GM23338 (cell line): ENCODE measurements at regions not wholly inside any gene's neighbourhood (a gene's known extent, or its start where the extent isn't known, plus 50 kb on each side); places are given as distances from the start of the nearest gene placed in this dataset.
"Not testable (repeated sequence)": the region's sequence is repeated elsewhere in the genome, so short reads cannot be mapped to it uniquely, and the experiment has no call there.

Source experiments
- ATAC-seq: fragments of 200-7000 bp; cut with Tn5 transposase; 3 replicates; pipeline ENCODE4 v1.9.1; 2020
- DNase-seq: peaks from one replicate; pipeline ENCODE4 v3.0.0-alpha.2; 2015; ENCODE audit warnings: low spot score
- H2AFZ ChIP-seq: fragments of 200-600 bp; sonication (generic); 2 replicates; pipeline ENCODE4 v1.8.0; 2016; ENCODE audit warnings: antibody characterized with exemption, mild to moderate bottlenecking, moderate library complexity
- H3F3A ChIP-seq: fragments of 200-600 bp; sonication (generic); replicated peaks from 2 replicates; pipeline ENCODE4 v1.8.0; 2017; ENCODE audit warnings: antibody characterized with exemption, mixed run types, low read depth
- H3K27ac ChIP-seq: fragments of 200-600 bp; sonication (generic); 2 replicates; pipeline ENCODE4 v1.6.1; 2016; ENCODE audit warnings: low read depth
- H3K27me3 ChIP-seq: fragments of 200-600 bp; sonication (generic); 2 replicates; pipeline ENCODE4 v1.8.0; 2016; ENCODE audit warnings: mild to moderate bottlenecking, mixed run types, moderate library complexity; ENCODE audit not compliant: insufficient read depth
- H3K36me3 ChIP-seq: fragments of 200-600 bp; sonication (generic); 2 replicates; pipeline ENCODE4 v1.8.0; 2016; ENCODE audit warnings: mild to moderate bottlenecking; ENCODE audit not compliant: insufficient read depth
- H3K4me1 ChIP-seq: fragments of 200-600 bp; sonication (generic); 2 replicates; pipeline ENCODE4 v1.8.0; 2016; ENCODE audit warnings: mild to moderate bottlenecking, moderate library complexity; ENCODE audit not compliant: insufficient read depth
- H3K4me2 ChIP-seq: fragments of 200-600 bp; sonication (generic); 2 replicates; pipeline ENCODE4 v1.7.1; 2017; ENCODE audit warnings: mixed run types
- H3K4me3 ChIP-seq: fragments of 200-600 bp; sonication (generic); 2 replicates; pipeline ENCODE4 v1.6.1; 2016; ENCODE audit warnings: mixed run types
- H3K79me2 ChIP-seq: fragments of 200-600 bp; sonication (generic); replicated peaks from 2 replicates; pipeline ENCODE4 v1.8.0; 2017; ENCODE audit warnings: mild to moderate bottlenecking; ENCODE audit not compliant: insufficient read depth
- H3K9me2 ChIP-seq: fragments of 200-600 bp; sonication (generic); 2 replicates; pipeline ENCODE4 v1.8.0; 2017; ENCODE audit not compliant: insufficient read depth
- H4K20me1 ChIP-seq: fragments of 200-600 bp; sonication (generic); replicated peaks from 2 replicates; pipeline ENCODE4 v1.8.0; 2017; ENCODE audit warnings: mild to moderate bottlenecking; ENCODE audit not compliant: insufficient read depth
- H3K27ac Mint-ChIP-seq: 2 replicates; pipeline ENCODE4 v1.8.0; 2020; ENCODE audit warnings: inconsistent platforms, mild to moderate bottlenecking, moderate library complexity, mixed read lengths
- H3K27me3 Mint-ChIP-seq: 3 replicates; pipeline ENCODE4 v1.8.0; 2022; ENCODE audit warnings: low read depth, mild to moderate bottlenecking, moderate library complexity, mixed read lengths, inconsistent platforms; ENCODE audit not compliant: insufficient read depth, poor library complexity
- H3K36me3 Mint-ChIP-seq: 3 replicates; pipeline ENCODE4 v1.8.0; 2021; ENCODE audit warnings: low read depth, mild to moderate bottlenecking, inconsistent platforms, moderate library complexity, mixed read lengths
- H3K4me1 Mint-ChIP-seq: 3 replicates; pipeline ENCODE4 v1.8.0; 2020; ENCODE audit warnings: mild to moderate bottlenecking, inconsistent platforms, mixed read lengths
- H3K4me3 Mint-ChIP-seq: 3 replicates; pipeline ENCODE4 v1.8.0; 2021; ENCODE audit warnings: moderate library complexity, mild to moderate bottlenecking, inconsistent platforms, mixed read lengths
- H3K9me3 Mint-ChIP-seq: 3 replicates; pipeline ENCODE4 v1.8.0; 2020; ENCODE audit warnings: moderate library complexity, mild to moderate bottlenecking, inconsistent platforms, mixed read lengths
- CTCF ChIP-seq, 2 experiments: fragments of 200-600 bp in 1 of 2; sonication (generic) in 1 of 2; conservative IDR thresholded peaks; 2 replicates each; pipeline versions ENCODE4 v1.5.1 to v1.6.1; 2016 to 2017; ENCODE audit warnings: antibody characterized with exemption in 2 of 2, low read depth in 2 of 2, mild to moderate bottlenecking in 2 of 2, moderate library complexity in 1 of 2
- ETS1 ChIP-seq: IDR thresholded peaks from 2 replicates; pipeline ENCODE4 v1.6.1; 2016; ENCODE audit warnings: antibody characterized with exemption
- EZH2 ChIP-seq: fragments of 200-600 bp; sonication (generic); IDR thresholded peaks from one replicate; pipeline ENCODE4 v1.8.0; 2017; ENCODE audit warnings: antibody characterized with exemption, mild to moderate bottlenecking, low read depth; ENCODE audit not compliant: unreplicated experiment
- EZH2phosphoT487 ChIP-seq: fragments of 200-600 bp; sonication (generic); IDR thresholded peaks from one replicate; pipeline ENCODE4 v1.8.1; 2018; ENCODE audit warnings: antibody characterized with exemption; ENCODE audit not compliant: unreplicated experiment
- JUNB ChIP-seq: IDR thresholded peaks from one replicate; pipeline ENCODE4 v1.6.1; 2016; ENCODE audit warnings: antibody characterized with exemption; ENCODE audit not compliant: unreplicated experiment
- NANOG ChIP-seq: IDR thresholded peaks from 2 replicates; pipeline ENCODE4 v1.6.1; 2016; ENCODE audit warnings: antibody characterized with exemption, borderline replicate concordance
- POLR2AphosphoS5 ChIP-seq: IDR thresholded peaks from 2 replicates; pipeline ENCODE4 v1.6.1; 2016; ENCODE audit warnings: antibody characterized with exemption, low read depth
- ZNF114 ChIP-seq: fragments of 250-450 bp; sonication (Bioruptor Pico); IDR thresholded peaks from 2 replicates; pipeline ENCODE4 v1.5.0; 2020; ENCODE audit warnings: mild to moderate bottlenecking, moderate library complexity
- TF ChIP-seq, protein P1 (sequence below): IDR thresholded peaks from one replicate; pipeline ENCODE4 v1.6.1; 2018; ENCODE audit warnings: antibody characterized with exemption; ENCODE audit not compliant: unreplicated experiment

DNA sequence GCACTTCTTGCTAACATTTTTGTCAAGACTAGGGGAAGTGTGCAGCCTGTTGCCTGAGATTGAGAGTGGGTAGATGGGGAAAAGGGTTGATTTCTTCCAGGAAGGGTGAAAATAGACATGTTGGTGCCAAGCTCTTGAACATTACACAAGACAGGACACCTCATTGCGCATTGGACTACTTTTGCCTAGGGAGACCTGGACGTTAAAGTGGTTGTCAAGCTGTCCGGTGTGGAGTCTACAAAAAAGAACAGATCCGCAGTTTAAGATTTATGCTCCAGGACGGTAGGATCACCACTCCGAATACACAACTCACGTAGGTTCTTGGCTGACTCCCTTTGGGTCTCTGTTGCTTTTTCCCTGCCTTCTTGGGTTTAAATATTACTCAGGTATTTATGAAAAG is 56.3 kb upstream of the LRIG1 start (continued):
- no peak for TF ChIP-seq ETS1
- TF ChIP-seq, protein P1, sequence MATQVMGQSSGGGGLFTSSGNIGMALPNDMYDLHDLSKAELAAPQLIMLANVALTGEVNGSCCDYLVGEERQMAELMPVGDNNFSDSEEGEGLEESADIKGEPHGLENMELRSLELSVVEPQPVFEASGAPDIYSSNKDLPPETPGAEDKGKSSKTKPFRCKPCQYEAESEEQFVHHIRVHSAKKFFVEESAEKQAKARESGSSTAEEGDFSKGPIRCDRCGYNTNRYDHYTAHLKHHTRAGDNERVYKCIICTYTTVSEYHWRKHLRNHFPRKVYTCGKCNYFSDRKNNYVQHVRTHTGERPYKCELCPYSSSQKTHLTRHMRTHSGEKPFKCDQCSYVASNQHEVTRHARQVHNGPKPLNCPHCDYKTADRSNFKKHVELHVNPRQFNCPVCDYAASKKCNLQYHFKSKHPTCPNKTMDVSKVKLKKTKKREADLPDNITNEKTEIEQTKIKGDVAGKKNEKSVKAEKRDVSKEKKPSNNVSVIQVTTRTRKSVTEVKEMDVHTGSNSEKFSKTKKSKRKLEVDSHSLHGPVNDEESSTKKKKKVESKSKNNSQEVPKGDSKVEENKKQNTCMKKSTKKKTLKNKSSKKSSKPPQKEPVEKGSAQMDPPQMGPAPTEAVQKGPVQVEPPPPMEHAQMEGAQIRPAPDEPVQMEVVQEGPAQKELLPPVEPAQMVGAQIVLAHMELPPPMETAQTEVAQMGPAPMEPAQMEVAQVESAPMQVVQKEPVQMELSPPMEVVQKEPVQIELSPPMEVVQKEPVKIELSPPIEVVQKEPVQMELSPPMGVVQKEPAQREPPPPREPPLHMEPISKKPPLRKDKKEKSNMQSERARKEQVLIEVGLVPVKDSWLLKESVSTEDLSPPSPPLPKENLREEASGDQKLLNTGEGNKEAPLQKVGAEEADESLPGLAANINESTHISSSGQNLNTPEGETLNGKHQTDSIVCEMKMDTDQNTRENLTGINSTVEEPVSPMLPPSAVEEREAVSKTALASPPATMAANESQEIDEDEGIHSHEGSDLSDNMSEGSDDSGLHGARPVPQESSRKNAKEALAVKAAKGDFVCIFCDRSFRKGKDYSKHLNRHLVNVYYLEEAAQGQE, result no peak
- no peak for TF ChIP-seq JUNB
- no peak for TF ChIP-seq ZNF114 (CRISPR knock-in tag)
- no peak for TF ChIP-seq EZH2phosphoT487
- TF ChIP-seq NANOG, result no peak

DNA sequence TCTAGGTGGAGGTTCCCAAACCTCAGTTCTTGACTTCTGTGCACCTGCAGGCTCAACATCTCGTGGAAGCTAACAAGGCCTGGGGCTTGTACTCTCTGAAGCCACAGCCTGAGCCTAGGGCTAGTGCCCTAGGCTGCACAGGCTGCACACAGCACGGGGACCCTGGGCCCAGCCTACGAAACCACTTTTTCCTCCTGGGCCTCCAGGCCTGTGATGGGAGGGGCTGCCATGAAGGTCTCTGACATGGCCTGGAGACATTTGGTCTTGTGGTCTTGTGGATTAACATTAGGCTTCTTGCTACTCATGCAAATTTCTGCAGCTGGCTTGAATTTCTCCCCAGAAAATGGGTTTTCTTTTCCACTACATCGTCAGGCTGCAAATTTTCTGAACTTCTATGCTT is 59.1 kb upstream of the LRIG1 start:
- not testable (repeated sequence) for H3K9me2 ChIP-seq, H3K27ac ChIP-seq, H2AFZ ChIP-seq, H3K36me3 ChIP-seq, H3K79me2 ChIP-seq, H3K4me3 Mint-ChIP-seq, H3K4me3 ChIP-seq, H3K4me1 ChIP-seq, H3K4me2 ChIP-seq, H3K27me3 ChIP-seq, DNase-seq, H4K20me1 ChIP-seq, H3K27ac Mint-ChIP-seq, H3K27me3 Mint-ChIP-seq, H3K4me1 Mint-ChIP-seq, ATAC-seq, H3F3A ChIP-seq
- peaks cover 31% of the 10 kb centered on the region for H3K9me3 Mint-ChIP-seq
- peaks cover 26% of the 10 kb centered on the region for H3K36me3 Mint-ChIP-seq

DNA sequence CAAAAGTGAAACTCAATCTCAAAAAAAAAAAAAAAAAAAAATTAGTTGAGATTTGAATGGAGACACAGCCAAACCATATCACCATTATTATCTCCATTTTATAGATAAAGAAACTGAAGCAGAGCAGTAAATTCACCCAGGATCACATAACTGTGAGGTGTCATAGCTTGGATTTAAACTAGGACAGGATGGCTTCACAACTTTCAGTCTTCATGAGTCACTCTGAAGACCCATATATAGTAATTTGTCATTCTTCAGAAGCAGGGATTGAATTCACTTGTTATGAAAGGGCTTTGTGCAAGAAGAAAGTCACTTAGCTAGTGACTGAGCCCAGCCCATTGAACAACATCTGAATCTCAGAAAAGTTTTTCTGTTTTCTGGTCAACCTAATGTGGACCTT is 60.5 kb upstream of the LRIG1 start:
- Histone ChIP-seq H3K9me2 (0 out of 2 replicates have a peak, but pooled peaks cover 3% of the 10 kb centered on the region), H2AFZ (no peak overlapping the region), H3K4me1 (no peaks in the 10 kb centered on the region), H3K4me3 (no peak overlapping the region), H4K20me1 (no peaks in the 10 kb centered on the region), H3F3A (no peaks in the 10 kb centered on the region), H3K36me3 (peaks cover 7% of the 10 kb centered on the region), H3K27ac (no peak overlapping the region), H3K4me2 (no peak overlapping the region), H3K79me2 (no peaks in the 10 kb centered on the region), H3K27me3 (no peaks in the 10 kb centered on the region)
- Mint-ChIP-seq H3K36me3 (peaks cover 28% of the 10 kb centered on the region), H3K27me3 (no peaks in the 10 kb centered on the region), H3K4me1 (no peaks in the 10 kb centered on the region), H3K9me3 (peaks cover 42% of the 10 kb centered on the region), H3K4me3 (no peak overlapping the region), H3K27ac (no peak overlapping the region)
- DNase-seq (no peak), ATAC-seq (no peak)
- no peak for TF ChIP-seq EZH2
- no peak for TF ChIP-seq CTCF (conservative IDR thresholded peaks at IDR 0.05; ENCODE audit: low read depth in 2 of 2)
- TF ChIP-seq POLR2AphosphoS5, result no peak
